ENCODE measurements at regions not wholly inside any gene's neighbourhood (a gene's known extent, or its start where the extent isn't known, plus 50 kb on each side); places are given as distances from the start of the nearest gene placed in this dataset.
"Not testable (repeated sequence)": the region's sequence is repeated elsewhere in the genome, so short reads cannot be mapped to it uniquely, and the experiment has no call there.

- DNase-seq (ENCODE audit: low spot score), result no peak
Measured at GRCh38 chr12:97005174-97005573, 98.1 kb downstream of the NEDD1 start.

GRCh38 chr12:97005646-97006045 is 98.6 kb downstream of the NEDD1 start:
- no peak for DNase-seq (ENCODE audit: low spot score)

- no peak for DNase-seq (ENCODE audit: low spot score)
Measured at GRCh38 chr12:97006585-97006984, 99.5 kb downstream of the NEDD1 start.

GRCh38 chr12:97016163-97016562 is 109.1 kb downstream of the NEDD1 start:
- DNase-seq (ENCODE audit: low spot score), result no peak

- DNase-seq (ENCODE audit: low spot score), result no peak
Measured at GRCh38 chr12:97017213-97017612, 110.2 kb downstream of the NEDD1 start.

GRCh38 chr12:97022536-97023230 is 115.6 kb downstream of the NEDD1 start:
- DNase-seq (ENCODE audit: low spot score), result no peak

GRCh38 chr12:97024393-97024792 is 117.3 kb downstream of the NEDD1 start:
- no peak for DNase-seq (ENCODE audit: low spot score)

GRCh38 chr12:97026901-97027300 is 119.8 kb downstream of the NEDD1 start:
- DNase-seq (ENCODE audit: low spot score), result no peak

GRCh38 chr12:97027482-97027881 is 120.4 kb downstream of the NEDD1 start:
- DNase-seq (ENCODE audit: low spot score), result no peak

- no peak for DNase-seq (ENCODE audit: low spot score)
Measured at GRCh38 chr12:97038131-97038530, 131.1 kb downstream of the NEDD1 start.

- DNase-seq (ENCODE audit: low spot score), result no peak
Measured at GRCh38 chr12:97038834-97039233, 131.8 kb downstream of the NEDD1 start.

GRCh38 chr12:97046901-97047300 is 139.8 kb downstream of the NEDD1 start:
- no peak for DNase-seq (ENCODE audit: low spot score)

- no peak for DNase-seq (ENCODE audit: low spot score)
Measured at GRCh38 chr12:97047361-97047760, 140.3 kb downstream of the NEDD1 start.

GRCh38 chr12:97048421-97049035 is 141.5 kb downstream of the NEDD1 start:
- DNase-seq (ENCODE audit: low spot score), result no peak

- DNase-seq (ENCODE audit: low spot score), result no peak
Measured at GRCh38 chr12:97050509-97050908, 143.5 kb downstream of the NEDD1 start.

- DNase-seq (ENCODE audit: low spot score), result no peak
Measured at GRCh38 chr12:97051341-97051740, 144.3 kb downstream of the NEDD1 start.

- DNase-seq (ENCODE audit: low spot score), result no peak
Measured at GRCh38 chr12:97061171-97061570, 154.1 kb downstream of the NEDD1 start.

- no peak for DNase-seq (ENCODE audit: low spot score)
Measured at GRCh38 chr12:97063292-97063935, 156.4 kb downstream of the NEDD1 start.

- no peak for DNase-seq (ENCODE audit: low spot score)
Measured at GRCh38 chr12:97075161-97075933, 168.3 kb downstream of the NEDD1 start.

GRCh38 chr12:97075934-97076630 is 169.0 kb downstream of the NEDD1 start:
- no peak for DNase-seq (ENCODE audit: low spot score)

GRCh38 chr12:97076912-97077311 is 169.9 kb downstream of the NEDD1 start:
- not testable (repeated sequence) for DNase-seq (ENCODE audit: low spot score)

- DNase-seq (ENCODE audit: low spot score), result no peak
Measured at GRCh38 chr12:97082029-97082428, 175.0 kb downstream of the NEDD1 start.
